AG04450 (cell line): ENCODE measurements at regions not wholly inside any gene's neighbourhood (a gene's known extent, or its start where the extent isn't known, plus 50 kb on each side); places are given as distances from the start of the nearest gene placed in this dataset.

Experiments used
- CTCF ChIA-PET: fragments of 300-600, 350-600 bp; formaldehyde crosslinking; extraction: SDS; loops from one replicate; lab custom pipeline; 2022; ENCODE audit warnings: antibody characterized with exemption, inconsistent platforms; lab: Charles Lee
- POLR2A ChIA-PET: fragments of 350-600 bp; formaldehyde crosslinking; extraction: SDS; loops from one replicate; lab custom pipeline; 2021; ENCODE audit warnings: antibody characterized with exemption, inconsistent platforms; lab: Yijun Ruan, JAX
- DNase-seq: peaks from one replicate; pipeline ENCODE4 v3.0.0-alpha.2; 2011; ENCODE audit warnings: low read depth, low spot score
- H3K27ac ChIP-seq: one replicate; pipeline ENCODE4 v1.5.1; 2012; ENCODE audit warnings: low read depth, low read length, control low read depth
- H3K27me3 ChIP-seq: one replicate; pipeline ENCODE4 v1.6.0; 2012; ENCODE audit warnings: low read length; ENCODE audit not compliant: control insufficient read depth, insufficient read depth
- H3K4me3 ChIP-seq: 2 replicates; pipeline ENCODE4 v1.5.1; 2011; ENCODE audit warnings: mild to moderate bottlenecking, low read depth, low read length, control low read depth
- H3K9me3 ChIP-seq: 2 replicates; pipeline ENCODE4 v1.5.1; 2012; ENCODE audit warnings: low read length; ENCODE audit not compliant: control insufficient read depth, insufficient read depth
- TF ChIP-seq, protein P1 (sequence below): IDR thresholded peaks from 2 replicates; pipeline ENCODE4 v1.5.1; 2011; ENCODE audit warnings: low read depth, low read length, control low read depth, inconsistent platforms

DNA sequence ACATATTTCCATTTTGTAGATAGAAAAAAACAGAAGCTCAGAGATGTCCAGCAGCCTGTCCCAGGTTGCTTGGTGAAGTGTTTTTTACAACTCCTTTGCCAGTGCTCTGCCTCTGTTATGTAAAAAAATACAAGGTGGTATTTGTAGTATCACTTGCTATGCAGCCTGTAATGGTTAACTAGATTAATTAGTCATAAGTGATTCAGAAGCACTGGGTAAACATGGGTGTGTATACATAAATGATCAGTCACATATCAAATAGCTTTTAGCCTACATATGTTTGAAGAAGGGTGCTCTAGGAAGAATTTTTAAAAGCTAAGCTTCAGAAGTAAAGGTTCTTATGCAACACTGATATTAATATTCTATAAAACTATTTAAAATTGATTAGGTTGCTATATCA lies 70.0 kb upstream of the MAGI3 start:
- no peaks in the 10 kb centered on the region for H3K27me3 ChIP-seq
- H3K27ac ChIP-seq, result no peak overlapping the region
- TF ChIP-seq, protein P1, sequence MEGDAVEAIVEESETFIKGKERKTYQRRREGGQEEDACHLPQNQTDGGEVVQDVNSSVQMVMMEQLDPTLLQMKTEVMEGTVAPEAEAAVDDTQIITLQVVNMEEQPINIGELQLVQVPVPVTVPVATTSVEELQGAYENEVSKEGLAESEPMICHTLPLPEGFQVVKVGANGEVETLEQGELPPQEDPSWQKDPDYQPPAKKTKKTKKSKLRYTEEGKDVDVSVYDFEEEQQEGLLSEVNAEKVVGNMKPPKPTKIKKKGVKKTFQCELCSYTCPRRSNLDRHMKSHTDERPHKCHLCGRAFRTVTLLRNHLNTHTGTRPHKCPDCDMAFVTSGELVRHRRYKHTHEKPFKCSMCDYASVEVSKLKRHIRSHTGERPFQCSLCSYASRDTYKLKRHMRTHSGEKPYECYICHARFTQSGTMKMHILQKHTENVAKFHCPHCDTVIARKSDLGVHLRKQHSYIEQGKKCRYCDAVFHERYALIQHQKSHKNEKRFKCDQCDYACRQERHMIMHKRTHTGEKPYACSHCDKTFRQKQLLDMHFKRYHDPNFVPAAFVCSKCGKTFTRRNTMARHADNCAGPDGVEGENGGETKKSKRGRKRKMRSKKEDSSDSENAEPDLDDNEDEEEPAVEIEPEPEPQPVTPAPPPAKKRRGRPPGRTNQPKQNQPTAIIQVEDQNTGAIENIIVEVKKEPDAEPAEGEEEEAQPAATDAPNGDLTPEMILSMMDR, result no peak
- DNase-seq, result no peak
- POLR2A ChIA-PET, result no interaction called here
- no peak overlapping the region for H3K4me3 ChIP-seq
- no peaks in the 10 kb centered on the region for H3K9me3 ChIP-seq
- CTCF ChIA-PET, result no interaction called here

DNA sequence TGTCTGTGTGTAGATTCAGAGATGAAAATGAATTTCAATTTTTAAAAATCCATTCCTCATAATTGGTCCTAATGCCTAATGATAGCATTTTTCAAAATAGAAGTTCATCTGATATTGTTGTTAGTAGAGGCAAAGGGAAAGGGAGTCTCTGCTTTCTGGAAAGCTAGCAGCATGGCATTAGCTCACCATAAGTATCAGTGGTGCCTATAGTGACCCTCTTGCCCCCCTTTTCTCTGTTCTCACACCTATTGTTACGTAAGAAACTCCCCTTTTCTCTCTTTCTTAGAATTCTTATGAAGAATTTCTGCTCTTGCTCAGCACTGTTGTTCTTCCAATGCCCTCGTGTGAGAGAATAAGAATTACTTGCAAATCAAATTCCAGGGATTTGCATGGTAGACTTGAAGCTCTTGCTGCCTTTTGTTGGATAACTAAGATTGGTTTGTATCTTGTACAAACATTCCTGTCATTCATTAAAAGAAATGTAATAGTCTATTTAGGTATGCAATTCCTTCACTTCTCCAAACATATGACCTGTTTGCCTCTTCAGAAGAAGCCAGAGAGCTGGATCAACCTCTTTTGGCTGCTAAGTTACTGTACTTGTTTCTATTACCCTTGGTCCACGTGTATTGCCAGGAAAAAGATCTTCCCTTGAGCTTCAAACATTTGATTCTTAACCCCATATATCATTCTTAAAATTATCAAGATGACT lies 69.2 kb upstream of the MAGI3 start:
- Histone ChIP-seq H3K27me3 (no peaks in the 10 kb centered on the region), H3K9me3 (no peaks in the 10 kb centered on the region), H3K4me3 (no peak overlapping the region), H3K27ac (no peak overlapping the region)
- ChIA-PET POLR2A (no interaction called here), CTCF (no interaction called here)
- TF ChIP-seq, protein P1, result no peak
- DNase-seq, result no peak

DNA sequence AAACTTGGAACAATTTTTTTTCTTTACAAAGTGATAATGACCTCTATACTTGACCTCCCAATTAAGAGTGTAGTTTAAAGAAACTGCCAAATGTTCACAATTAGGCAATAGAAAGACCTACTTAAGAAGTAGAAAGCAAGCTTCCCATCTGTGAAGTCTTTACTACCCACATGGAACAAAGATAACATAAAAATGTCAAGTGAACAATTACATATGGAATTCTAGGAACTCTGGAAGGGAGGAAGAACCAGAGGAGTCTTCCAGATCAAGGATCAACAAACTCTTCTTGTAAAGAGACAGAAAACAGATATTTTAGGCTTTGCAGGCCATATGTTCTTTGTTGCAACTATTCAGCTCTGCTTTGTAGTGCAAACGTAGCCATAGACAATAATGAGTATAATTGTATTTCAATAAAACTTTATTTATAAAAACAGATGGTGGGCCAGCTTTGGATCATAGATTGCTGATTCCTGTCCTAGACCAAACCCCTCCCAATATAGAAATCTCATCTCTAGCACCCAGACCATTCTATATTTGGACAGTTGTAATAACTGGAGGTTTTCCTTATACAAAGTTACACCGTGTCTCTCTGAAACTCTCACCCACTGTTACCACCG lies 68.4 kb upstream of the MAGI3 start:
- ChIA-PET POLR2A (no interaction called here), CTCF (no interaction called here)
- no peak for DNase-seq
- TF ChIP-seq, protein P1, result no peak
- no peaks in the 10 kb centered on the region for H3K27me3 ChIP-seq
- H3K4me3 ChIP-seq, result no peak overlapping the region
- no peak overlapping the region for H3K27ac ChIP-seq
- H3K9me3 ChIP-seq, result no peaks in the 10 kb centered on the region

DNA sequence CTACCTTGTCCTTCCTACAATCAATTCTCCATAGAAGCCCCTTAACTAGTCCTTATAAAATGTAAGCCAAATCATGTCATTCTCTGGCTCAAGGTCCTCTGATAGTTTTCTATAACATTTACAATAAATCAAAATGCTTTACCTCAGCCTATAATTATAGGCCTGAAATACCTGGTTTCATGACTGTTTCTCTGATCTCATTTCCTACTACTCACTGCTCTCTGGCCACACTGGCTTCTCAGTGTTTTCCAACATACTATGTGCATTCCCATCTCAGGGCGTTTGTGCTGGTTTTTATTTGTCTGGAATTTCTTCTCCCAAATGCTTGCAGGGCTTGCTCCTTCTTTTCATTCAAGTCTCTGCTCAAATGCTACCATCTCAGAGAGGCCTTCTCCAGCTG lies 67.9 kb upstream of the MAGI3 start:
- no peak for DNase-seq
- Histone ChIP-seq H3K9me3 (no peaks in the 10 kb centered on the region), H3K27me3 (no peaks in the 10 kb centered on the region), H3K4me3 (no peak overlapping the region), H3K27ac (no peak overlapping the region)
- TF ChIP-seq, protein P1, result no peak
- CTCF ChIA-PET, result no interaction called here
- POLR2A ChIA-PET, result no interaction called here

DNA sequence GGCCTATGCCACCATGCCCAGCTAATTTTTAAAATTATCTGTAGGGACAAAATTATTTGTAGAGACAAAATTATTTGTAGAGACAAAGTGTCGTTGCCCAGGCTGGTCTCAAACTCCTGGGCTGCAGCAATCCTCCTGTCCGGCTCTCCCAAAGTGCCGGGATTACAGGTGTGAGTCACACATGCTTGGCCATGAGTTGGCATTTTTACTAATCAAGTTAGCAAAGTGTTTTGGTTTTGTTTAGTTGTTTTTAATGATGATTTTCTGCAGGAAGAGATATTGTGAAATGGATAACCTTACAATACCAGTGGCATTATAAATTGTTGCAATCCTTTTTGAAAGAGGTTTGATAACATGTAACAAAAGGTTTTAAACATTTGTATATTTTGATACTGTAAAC lies 65.3 kb upstream of the MAGI3 start:
- POLR2A ChIA-PET, result no interaction called here
- DNase-seq, result no peak

More for the DNA sequence above, 65.3 kb upstream of the MAGI3 start:
- no peak overlapping the region for H3K27ac ChIP-seq
- H3K9me3 ChIP-seq, result no peaks in the 10 kb centered on the region
- CTCF ChIA-PET, result no interaction called here
- H3K4me3 ChIP-seq, result no peak overlapping the region
- H3K27me3 ChIP-seq, result no peaks in the 10 kb centered on the region
- TF ChIP-seq, protein P1, result no peak
